ENCODE measurements at regions not wholly inside any gene's neighbourhood (a gene's known extent, or its start where the extent isn't known, plus 50 kb on each side); places are given as distances from the start of the nearest gene placed in this dataset.

- H3K4me3 ChIP-seq (ENCODE audit: low read depth, poor library complexity, severe bottlenecking), result no peak overlapping the region
- DNase-seq (ENCODE audit: low spot score in 2 of 2), result no peak
- intact Hi-C loops (cut with DNase I; ENCODE audit: low total_unique reads), result loop anchor here (10.0 kb wide), 1 partner anchor 1582 kb away; no protein-coding TSS in a partner anchor
- TF ChIP-seq CTCF (IDR thresholded peaks at IDR 0.05), result no peak
- no peak for TF ChIP-seq POLR2A (IDR thresholded peaks at IDR 0.05)
- 54% methylated on average over 5 of the region's 5 CpGs for WGBS, 2 donors
Observed at GRCh38 chr7:112646783-112647182, 143.4 kb downstream of the TMEM168 start.

DNA sequence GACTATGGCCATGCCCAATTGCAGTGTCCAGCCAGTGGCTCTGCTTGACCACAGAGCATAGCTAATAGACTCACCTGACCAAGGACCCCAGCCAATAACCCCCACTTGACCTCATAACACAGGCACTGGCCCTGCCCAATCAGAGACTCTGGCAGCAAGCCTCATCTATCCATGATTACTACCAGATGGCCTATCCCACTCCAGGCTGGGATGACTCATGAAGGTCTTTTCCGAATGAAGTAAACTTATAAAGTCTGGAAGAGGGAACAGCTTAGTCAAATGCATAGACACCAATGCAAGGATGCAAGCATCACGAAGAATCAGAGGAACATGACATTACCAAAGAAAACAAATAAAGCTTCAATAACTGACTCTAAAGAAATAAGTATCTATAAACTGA lies 141.4 kb downstream of the TMEM168 start:
- H3K4me3 ChIP-seq (ENCODE audit: low read depth, poor library complexity, severe bottlenecking), result no peak overlapping the region

GRCh38 chr7:112649560-112649959 lies 140.6 kb downstream of the TMEM168 start:
- no peak overlapping the region for H3K4me3 ChIP-seq (ENCODE audit: low read depth, poor library complexity, severe bottlenecking)
- intact Hi-C loops (cut with DNase I; ENCODE audit: low total_unique reads), result loop anchor here (10.0 kb wide), 1 partner anchor 1585 kb away; no protein-coding TSS in a partner anchor
- DNase-seq (ENCODE audit: low spot score in 2 of 2), result no peak
- TF ChIP-seq POLR2A (IDR thresholded peaks at IDR 0.05) (no peak), CTCF (IDR thresholded peaks at IDR 0.05) (no peak)

More for the DNA sequence above, 141.4 kb downstream of the TMEM168 start:
- 57 to 72% methylated on average over 2 of the region's 2 CpGs for WGBS, 2 donors
- DNase-seq (ENCODE audit: low spot score in 2 of 2), result no peak
- intact Hi-C loops (cut with DNase I; ENCODE audit: low total_unique reads), result loop anchor here (10.0 kb wide), 1 partner anchor 1584 kb away; no protein-coding TSS in a partner anchor
- no peak for TF ChIP-seq POLR2A (IDR thresholded peaks at IDR 0.05)
- no peak for TF ChIP-seq CTCF (IDR thresholded peaks at IDR 0.05)

- intact Hi-C loops (cut with DNase I; ENCODE audit: low total_unique reads), result no loop called here
- WGBS, 2 donors, result 34 to 43% methylated on average over 4 of the region's 4 CpGs
- TF ChIP-seq CTCF (IDR thresholded peaks at IDR 0.05) (no peak), POLR2A (IDR thresholded peaks at IDR 0.05) (no peak)
Observed at GRCh38 chr7:112654322-112655216, 135.6 kb downstream of the TMEM168 start.

DNA sequence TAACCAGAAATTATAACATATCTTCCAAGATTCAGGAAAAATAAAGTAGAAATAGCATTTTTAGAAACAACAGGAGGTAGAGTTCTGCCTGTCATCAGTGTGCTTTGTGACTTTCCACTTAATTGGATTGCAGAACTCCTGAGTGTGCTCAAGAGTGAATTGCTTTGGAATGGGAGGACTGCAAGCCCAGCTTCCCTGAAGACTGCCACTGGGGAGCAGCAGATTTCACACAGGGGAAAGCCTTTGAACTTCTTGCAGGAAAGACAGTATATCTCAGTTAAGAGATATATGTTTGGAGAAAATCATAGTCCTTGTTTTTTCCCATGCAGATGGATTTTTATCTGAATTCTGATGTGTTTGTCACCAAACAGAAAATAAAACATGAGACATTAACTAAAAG lies 124.5 kb downstream of the TMEM168 start:
- DNase-seq (ENCODE audit: low spot score in 2 of 2), result no peak
- intact Hi-C loops (cut with DNase I; ENCODE audit: low total_unique reads), result no loop called here
- no peak overlapping the region for H3K4me3 ChIP-seq (ENCODE audit: low read depth, poor library complexity, severe bottlenecking)
- no peak for TF ChIP-seq CTCF (IDR thresholded peaks at IDR 0.05)
- no peak for TF ChIP-seq POLR2A (IDR thresholded peaks at IDR 0.05)

More at GRCh38 chr7:112654322-112655216, 135.6 kb downstream of the TMEM168 start:
- no peak for DNase-seq (ENCODE audit: low spot score in 2 of 2)
- no peak overlapping the region for H3K4me3 ChIP-seq (ENCODE audit: low read depth, poor library complexity, severe bottlenecking)

All from lower leg skin (tissue), 4 donors.